SK-N-SH treated with all-trans-retinoic acid at 6 μM for 48 hours (cell line): ENCODE measurements at regions not wholly inside any gene's neighbourhood (a gene's known extent, or its start where the extent isn't known, plus 50 kb on each side); places are given as distances from the start of the nearest gene placed in this dataset.

ENCODE experiments used
- ATAC-seq: fragments of 200-7000 bp; cut with Tn5 transposase; 3 replicates; pipeline ENCODE4 v1.9.1; 2020; ENCODE audit warnings: mild to moderate bottlenecking, moderate library complexity
- ARNTL ChIP-seq: fragments of 450-650 bp; formaldehyde crosslinking; IDR thresholded peaks from 2 replicates; pipeline ENCODE4 v1.5.0; 2020; ENCODE audit warnings: low read depth, mild to moderate bottlenecking, moderate library complexity, borderline replicate concordance
- BACH2 ChIP-seq: fragments of 250-450 bp; sonication (Bioruptor Pico); IDR thresholded peaks from 2 replicates; pipeline ENCODE4 v1.9.0; 2021; ENCODE audit warnings: mild to moderate bottlenecking, borderline replicate concordance
- CSDC2 ChIP-seq: fragments of 250-450 bp; sonication (Bioruptor Pico); IDR thresholded peaks from 2 replicates; pipeline ENCODE4 v1.5.0; 2020; ENCODE audit warnings: mild to moderate bottlenecking, moderate library complexity
- ESRRG ChIP-seq: fragments of 250-450 bp; sonication (Bioruptor Pico); IDR thresholded peaks from 2 replicates; pipeline ENCODE4 v1.6.1; 2021; ENCODE audit warnings: mild to moderate bottlenecking
- GLIS3 ChIP-seq: fragments of 250-450 bp; sonication (Bioruptor Pico); IDR thresholded peaks from 2 replicates; pipeline ENCODE4 v1.5.0; 2020; ENCODE audit warnings: mild to moderate bottlenecking, moderate library complexity
- ISL1 ChIP-seq: fragments of 250-450 bp; sonication (Bioruptor Pico); IDR thresholded peaks from 2 replicates; pipeline ENCODE4 v2.1.2; 2022; ENCODE audit warnings: mild to moderate bottlenecking, moderate library complexity
- OSR1 ChIP-seq: fragments of 250-450 bp; sonication (Bioruptor Pico); IDR thresholded peaks from 2 replicates; pipeline ENCODE4 v1.8.0; 2022; ENCODE audit warnings: moderate library complexity, mild to moderate bottlenecking, inconsistent platforms
- PPARA ChIP-seq: fragments of 250-450 bp; sonication (Bioruptor Pico); IDR thresholded peaks from 2 replicates; pipeline ENCODE4 v1.5.0; 2020; ENCODE audit warnings: mild to moderate bottlenecking, borderline replicate concordance
- RARB ChIP-seq: fragments of 250-450 bp; sonication (Bioruptor Pico); IDR thresholded peaks from 2 replicates; pipeline ENCODE4 v1.8.0; 2021; ENCODE audit warnings: mild to moderate bottlenecking, moderate library complexity
- SNAI2 ChIP-seq: fragments of 250-450 bp; sonication (Bioruptor Pico); IDR thresholded peaks from 2 replicates; pipeline ENCODE4 v1.5.0; 2020; ENCODE audit warnings: mild to moderate bottlenecking, moderate library complexity
- TCF4 ChIP-seq: fragments of 250-450 bp; sonication (Bioruptor Pico); IDR thresholded peaks from 2 replicates; pipeline ENCODE4 v1.8.0; 2021; ENCODE audit warnings: mild to moderate bottlenecking, moderate library complexity, borderline replicate concordance
- TOX ChIP-seq: fragments of 250-450 bp; sonication (Bioruptor Pico); IDR thresholded peaks from 2 replicates; pipeline ENCODE4 v1.8.0; 2021; ENCODE audit warnings: mild to moderate bottlenecking, moderate library complexity, borderline replicate concordance
- ZC3H10 ChIP-seq: fragments of 250-450 bp; sonication (Bioruptor Pico); IDR thresholded peaks from 2 replicates; pipeline ENCODE4 v1.5.1; 2021; ENCODE audit warnings: mild to moderate bottlenecking, moderate library complexity
- ZFP30 ChIP-seq: fragments of 450-650 bp; formaldehyde crosslinking; IDR thresholded peaks from 2 replicates; pipeline ENCODE4 v1.5.0; 2022; ENCODE audit warnings: mild to moderate bottlenecking, moderate library complexity
- ZNF565 ChIP-seq: fragments of 450-650 bp; formaldehyde crosslinking; conservative IDR thresholded peaks from 2 replicates; pipeline ENCODE4 v1.5.0; 2020; ENCODE audit warnings: low read depth, mild to moderate bottlenecking, moderate library complexity
- ZNF70 ChIP-seq: fragments of 450-650 bp; formaldehyde crosslinking; IDR thresholded peaks from 2 replicates; pipeline ENCODE4 v1.5.0; 2020; ENCODE audit warnings: mild to moderate bottlenecking, moderate library complexity
- ZNF8 ChIP-seq: fragments of 450-650 bp; formaldehyde crosslinking; IDR thresholded peaks from 2 replicates; pipeline ENCODE4 v1.5.0; 2020; ENCODE audit warnings: mild to moderate bottlenecking, moderate library complexity
- TF ChIP-seq, protein P1 (sequence below): fragments of 250-450 bp; sonication (Bioruptor Pico); IDR thresholded peaks from 2 replicates; pipeline ENCODE4 v1.5.0; 2020; ENCODE audit warnings: mild to moderate bottlenecking, moderate library complexity
- TF ChIP-seq, protein P2 (sequence below): fragments of 250-450 bp; sonication (Bioruptor Pico); IDR thresholded peaks from 2 replicates; pipeline ENCODE4 v1.8.0; 2021; ENCODE audit warnings: low read depth, mild to moderate bottlenecking, moderate library complexity, borderline replicate concordance
- TF ChIP-seq, protein P3 (sequence below): fragments of 250-450 bp; sonication (Bioruptor Pico); IDR thresholded peaks from 2 replicates; pipeline ENCODE4 v1.8.0; 2020; ENCODE audit warnings: mild to moderate bottlenecking, moderate library complexity, borderline replicate concordance
- TF ChIP-seq, protein P4 (sequence below): fragments of 250-450 bp; sonication (Bioruptor Pico); IDR thresholded peaks from 2 replicates; pipeline ENCODE4 v1.5.1; 2021; ENCODE audit warnings: mild to moderate bottlenecking, moderate library complexity

DNA sequence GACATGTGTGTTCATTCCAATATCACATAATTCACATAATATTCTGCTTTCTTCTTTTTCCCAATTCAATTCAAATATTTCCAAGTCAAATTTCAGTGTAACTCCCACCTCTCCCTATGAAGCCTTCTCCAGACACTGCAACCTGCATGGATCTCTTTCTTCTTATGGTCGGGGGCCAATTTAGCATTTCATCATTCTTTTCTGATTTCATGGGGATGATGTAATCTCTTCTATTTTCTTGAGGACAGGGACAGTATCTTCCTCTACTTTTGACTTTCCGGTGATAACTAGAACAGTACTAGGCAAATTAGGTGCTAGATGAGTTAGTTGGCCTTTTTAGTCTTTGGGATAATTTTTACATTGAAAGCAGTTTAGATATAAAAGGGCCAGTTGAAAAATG lies 92.7 kb downstream of the CARTPT start:
- no peak for TF ChIP-seq ZFP30
- no peak for TF ChIP-seq ZNF8 (CRISPR knock-in tag)
- TF ChIP-seq CSDC2 (CRISPR knock-in tag): no peak
- TF ChIP-seq, protein P1, sequence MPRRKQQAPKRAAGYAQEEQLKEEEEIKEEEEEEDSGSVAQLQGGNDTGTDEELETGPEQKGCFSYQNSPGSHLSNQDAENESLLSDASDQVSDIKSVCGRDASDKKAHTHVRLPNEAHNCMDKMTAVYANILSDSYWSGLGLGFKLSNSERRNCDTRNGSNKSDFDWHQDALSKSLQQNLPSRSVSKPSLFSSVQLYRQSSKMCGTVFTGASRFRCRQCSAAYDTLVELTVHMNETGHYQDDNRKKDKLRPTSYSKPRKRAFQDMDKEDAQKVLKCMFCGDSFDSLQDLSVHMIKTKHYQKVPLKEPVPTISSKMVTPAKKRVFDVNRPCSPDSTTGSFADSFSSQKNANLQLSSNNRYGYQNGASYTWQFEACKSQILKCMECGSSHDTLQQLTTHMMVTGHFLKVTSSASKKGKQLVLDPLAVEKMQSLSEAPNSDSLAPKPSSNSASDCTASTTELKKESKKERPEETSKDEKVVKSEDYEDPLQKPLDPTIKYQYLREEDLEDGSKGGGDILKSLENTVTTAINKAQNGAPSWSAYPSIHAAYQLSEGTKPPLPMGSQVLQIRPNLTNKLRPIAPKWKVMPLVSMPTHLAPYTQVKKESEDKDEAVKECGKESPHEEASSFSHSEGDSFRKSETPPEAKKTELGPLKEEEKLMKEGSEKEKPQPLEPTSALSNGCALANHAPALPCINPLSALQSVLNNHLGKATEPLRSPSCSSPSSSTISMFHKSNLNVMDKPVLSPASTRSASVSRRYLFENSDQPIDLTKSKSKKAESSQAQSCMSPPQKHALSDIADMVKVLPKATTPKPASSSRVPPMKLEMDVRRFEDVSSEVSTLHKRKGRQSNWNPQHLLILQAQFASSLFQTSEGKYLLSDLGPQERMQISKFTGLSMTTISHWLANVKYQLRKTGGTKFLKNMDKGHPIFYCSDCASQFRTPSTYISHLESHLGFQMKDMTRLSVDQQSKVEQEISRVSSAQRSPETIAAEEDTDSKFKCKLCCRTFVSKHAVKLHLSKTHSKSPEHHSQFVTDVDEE (CRISPR knock-in tag): no peak
- TF ChIP-seq ZNF565 (CRISPR knock-in tag): no peak
- no peak for TF ChIP-seq ZC3H10 (CRISPR knock-in tag)
- TF ChIP-seq ARNTL (CRISPR knock-in tag): no peak
- TF ChIP-seq ZNF70 (CRISPR knock-in tag): no peak
- no peak for TF ChIP-seq OSR1 (CRISPR knock-in tag)
- TF ChIP-seq ISL1 (CRISPR knock-in tag): no peak
- TF ChIP-seq, protein P2, sequence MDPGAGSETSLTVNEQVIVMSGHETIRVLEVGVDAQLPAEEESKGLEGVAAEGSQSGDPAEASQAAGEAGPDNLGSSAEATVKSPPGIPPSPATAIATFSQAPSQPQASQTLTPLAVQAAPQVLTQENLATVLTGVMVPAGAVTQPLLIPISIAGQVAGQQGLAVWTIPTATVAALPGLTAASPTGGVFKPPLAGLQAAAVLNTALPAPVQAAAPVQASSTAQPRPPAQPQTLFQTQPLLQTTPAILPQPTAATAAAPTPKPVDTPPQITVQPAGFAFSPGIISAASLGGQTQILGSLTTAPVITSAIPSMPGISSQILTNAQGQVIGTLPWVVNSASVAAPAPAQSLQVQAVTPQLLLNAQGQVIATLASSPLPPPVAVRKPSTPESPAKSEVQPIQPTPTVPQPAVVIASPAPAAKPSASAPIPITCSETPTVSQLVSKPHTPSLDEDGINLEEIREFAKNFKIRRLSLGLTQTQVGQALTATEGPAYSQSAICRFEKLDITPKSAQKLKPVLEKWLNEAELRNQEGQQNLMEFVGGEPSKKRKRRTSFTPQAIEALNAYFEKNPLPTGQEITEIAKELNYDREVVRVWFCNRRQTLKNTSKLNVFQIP (CRISPR knock-in tag): no peak
- no peak for TF ChIP-seq RARB
- TF ChIP-seq TCF4 (CRISPR knock-in tag): no peak
- no peak for TF ChIP-seq GLIS3 (CRISPR knock-in tag)
- TF ChIP-seq, protein P3, sequence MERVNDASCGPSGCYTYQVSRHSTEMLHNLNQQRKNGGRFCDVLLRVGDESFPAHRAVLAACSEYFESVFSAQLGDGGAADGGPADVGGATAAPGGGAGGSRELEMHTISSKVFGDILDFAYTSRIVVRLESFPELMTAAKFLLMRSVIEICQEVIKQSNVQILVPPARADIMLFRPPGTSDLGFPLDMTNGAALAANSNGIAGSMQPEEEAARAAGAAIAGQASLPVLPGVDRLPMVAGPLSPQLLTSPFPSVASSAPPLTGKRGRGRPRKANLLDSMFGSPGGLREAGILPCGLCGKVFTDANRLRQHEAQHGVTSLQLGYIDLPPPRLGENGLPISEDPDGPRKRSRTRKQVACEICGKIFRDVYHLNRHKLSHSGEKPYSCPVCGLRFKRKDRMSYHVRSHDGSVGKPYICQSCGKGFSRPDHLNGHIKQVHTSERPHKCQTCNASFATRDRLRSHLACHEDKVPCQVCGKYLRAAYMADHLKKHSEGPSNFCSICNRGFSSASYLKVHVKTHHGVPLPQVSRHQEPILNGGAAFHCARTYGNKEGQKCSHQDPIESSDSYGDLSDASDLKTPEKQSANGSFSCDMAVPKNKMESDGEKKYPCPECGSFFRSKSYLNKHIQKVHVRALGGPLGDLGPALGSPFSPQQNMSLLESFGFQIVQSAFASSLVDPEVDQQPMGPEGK (CRISPR knock-in tag): no peak
- ATAC-seq: no peak

DNA sequence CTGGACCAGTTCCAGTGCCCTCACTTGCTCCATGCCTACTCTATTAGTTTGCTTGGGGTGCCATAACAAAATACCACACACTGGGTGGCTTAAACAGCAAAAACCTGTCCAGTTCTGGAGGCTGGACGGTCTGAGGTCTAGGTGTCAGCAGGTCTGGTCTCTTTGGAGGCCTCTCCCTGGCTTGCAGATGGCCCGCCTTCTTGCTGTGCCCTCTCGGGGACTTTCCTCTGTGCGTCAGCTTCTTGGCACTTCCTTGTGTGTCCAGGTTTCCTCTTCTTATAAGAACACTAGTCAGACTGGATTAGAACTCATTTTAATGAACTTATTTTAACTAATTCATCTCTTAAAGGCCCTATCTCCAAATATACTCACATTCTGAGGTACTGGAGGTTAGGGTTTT lies 97.2 kb downstream of the CARTPT start:
- no peak for ATAC-seq
- no peak for TF ChIP-seq PPARA
- no peak for TF ChIP-seq BACH2 (CRISPR knock-in tag)
- TF ChIP-seq, protein P2 (CRISPR knock-in tag): no peak
- no peak for TF ChIP-seq ZFP30
- no peak for TF ChIP-seq TCF4 (CRISPR knock-in tag)
- TF ChIP-seq TOX (CRISPR knock-in tag): no peak
- no peak for TF ChIP-seq ZNF8 (CRISPR knock-in tag)
- no peak for TF ChIP-seq ESRRG (CRISPR knock-in tag)
- TF ChIP-seq ISL1 (CRISPR knock-in tag): no peak
- no peak for TF ChIP-seq OSR1 (CRISPR knock-in tag)
- no peak for TF ChIP-seq ZC3H10 (CRISPR knock-in tag)
- TF ChIP-seq ZNF70 (CRISPR knock-in tag): no peak
- TF ChIP-seq ZNF565 (CRISPR knock-in tag): no peak
- TF ChIP-seq, protein P3 (CRISPR knock-in tag): no peak
- no peak for TF ChIP-seq RARB
- TF ChIP-seq, protein P4, sequence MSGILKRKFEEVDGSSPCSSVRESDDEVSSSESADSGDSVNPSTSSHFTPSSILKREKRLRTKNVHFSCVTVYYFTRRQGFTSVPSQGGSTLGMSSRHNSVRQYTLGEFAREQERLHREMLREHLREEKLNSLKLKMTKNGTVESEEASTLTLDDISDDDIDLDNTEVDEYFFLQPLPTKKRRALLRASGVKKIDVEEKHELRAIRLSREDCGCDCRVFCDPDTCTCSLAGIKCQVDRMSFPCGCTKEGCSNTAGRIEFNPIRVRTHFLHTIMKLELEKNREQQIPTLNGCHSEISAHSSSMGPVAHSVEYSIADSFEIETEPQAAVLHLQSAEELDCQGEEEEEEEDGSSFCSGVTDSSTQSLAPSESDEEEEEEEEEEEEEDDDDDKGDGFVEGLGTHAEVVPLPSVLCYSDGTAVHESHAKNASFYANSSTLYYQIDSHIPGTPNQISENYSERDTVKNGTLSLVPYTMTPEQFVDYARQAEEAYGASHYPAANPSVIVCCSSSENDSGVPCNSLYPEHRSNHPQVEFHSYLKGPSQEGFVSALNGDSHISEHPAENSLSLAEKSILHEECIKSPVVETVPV: no peak
- TF ChIP-seq SNAI2 (CRISPR knock-in tag): no peak
